HepG2 (cell line): ENCODE measurements at regions not wholly inside any gene's neighbourhood (a gene's known extent, or its start where the extent isn't known, plus 50 kb on each side); places are given as distances from the start of the nearest gene placed in this dataset.
A peak's percentile ranks its signal among the peaks of the same experiment; 100 is the strongest.

ENCODE experiments used
- ARHGAP35 ChIP-seq: sonication (generic); formaldehyde crosslinking; IDR thresholded peaks from 2 replicates; pipeline ENCODE4 v1.9.0; 2022; ENCODE audit warnings: mild to moderate bottlenecking, inconsistent platforms, moderate library complexity, missing genetic modification reagents, borderline replicate concordance
- ATF1 ChIP-seq: IDR thresholded peaks from 2 replicates; pipeline ENCODE4 v1.6.1; 2016; ENCODE audit warnings: mild to moderate bottlenecking, control low read depth
- CERS6 ChIP-seq: sonication (generic); formaldehyde crosslinking; IDR thresholded peaks from 2 replicates; pipeline ENCODE4 v1.5.0; 2020; ENCODE audit warnings: missing genetic modification reagents
- HOXA9 ChIP-seq: sonication (generic); formaldehyde crosslinking; IDR thresholded peaks from 2 replicates; pipeline ENCODE4 v1.8.1; 2022; ENCODE audit warnings: missing genetic modification reagents, mild to moderate bottlenecking, moderate library complexity, borderline replicate concordance
- JUNB ChIP-seq: sonication (generic); formaldehyde crosslinking; IDR thresholded peaks from 2 replicates; pipeline ENCODE4 v1.8.0; 2022; ENCODE audit warnings: missing genetic modification reagents, mild to moderate bottlenecking, borderline replicate concordance
- KLF11 ChIP-seq: IDR thresholded peaks from 2 replicates; pipeline ENCODE4 v1.6.1; 2016; ENCODE audit warnings: missing compliant biosample characterization
- KLF13 ChIP-seq: sonication (generic); formaldehyde crosslinking; IDR thresholded peaks from 2 replicates; pipeline ENCODE4 v1.4.0; 2020; ENCODE audit warnings: mild to moderate bottlenecking, missing genetic modification reagents
- MATR3 ChIP-seq: sonication (generic); formaldehyde crosslinking; IDR thresholded peaks from 2 replicates; pipeline ENCODE4 v1.4.0; 2020; ENCODE audit warnings: missing genetic modification reagents
- RFXANK ChIP-seq: IDR thresholded peaks from 2 replicates; pipeline ENCODE4 v1.6.1; 2016
- RFXAP ChIP-seq: sonication (generic); formaldehyde crosslinking; IDR thresholded peaks from 2 replicates; pipeline ENCODE4 v1.4.0; 2020; ENCODE audit warnings: missing genetic modification reagents, borderline replicate concordance
- RNF2 ChIP-seq: fragments of 450-650 bp; conservative IDR thresholded peaks from 2 replicates; pipeline ENCODE4 v1.6.1; 2016; ENCODE audit warnings: low read depth
- SNAPC4 ChIP-seq: sonication (generic); formaldehyde crosslinking; IDR thresholded peaks from 2 replicates; pipeline ENCODE4 v1.4.0; 2020; ENCODE audit warnings: mild to moderate bottlenecking, missing genetic modification reagents
- ZBTB21 ChIP-seq: sonication (generic); formaldehyde crosslinking; IDR thresholded peaks from 2 replicates; pipeline ENCODE4 v1.4.0; 2020; ENCODE audit warnings: missing genetic modification reagents
- ZBTB46 ChIP-seq: sonication (generic); formaldehyde crosslinking; IDR thresholded peaks from 2 replicates; pipeline ENCODE4 v1.4.0; 2020; ENCODE audit warnings: mild to moderate bottlenecking, missing genetic modification reagents, borderline replicate concordance
- ZGPAT ChIP-seq: IDR thresholded peaks from 2 replicates; pipeline ENCODE4 v1.6.1; 2016; ENCODE audit warnings: mild to moderate bottlenecking
- ZNF296 ChIP-seq: sonication (generic); formaldehyde crosslinking; conservative IDR thresholded peaks from 2 replicates; pipeline ENCODE4 v1.5.0; 2020; ENCODE audit warnings: mild to moderate bottlenecking, missing genetic modification reagents
- ZNF577 ChIP-seq: sonication (generic); formaldehyde crosslinking; IDR thresholded peaks from 2 replicates; pipeline ENCODE4 v1.4.0; 2020; ENCODE audit warnings: mild to moderate bottlenecking, low read depth, missing genetic modification reagents, borderline replicate concordance
- TF ChIP-seq, protein P1 (sequence below): sonication (generic); formaldehyde crosslinking; IDR thresholded peaks from 2 replicates; pipeline ENCODE4 v1.5.0; 2020; ENCODE audit warnings: mild to moderate bottlenecking, missing genetic modification reagents, borderline replicate concordance

DNA sequence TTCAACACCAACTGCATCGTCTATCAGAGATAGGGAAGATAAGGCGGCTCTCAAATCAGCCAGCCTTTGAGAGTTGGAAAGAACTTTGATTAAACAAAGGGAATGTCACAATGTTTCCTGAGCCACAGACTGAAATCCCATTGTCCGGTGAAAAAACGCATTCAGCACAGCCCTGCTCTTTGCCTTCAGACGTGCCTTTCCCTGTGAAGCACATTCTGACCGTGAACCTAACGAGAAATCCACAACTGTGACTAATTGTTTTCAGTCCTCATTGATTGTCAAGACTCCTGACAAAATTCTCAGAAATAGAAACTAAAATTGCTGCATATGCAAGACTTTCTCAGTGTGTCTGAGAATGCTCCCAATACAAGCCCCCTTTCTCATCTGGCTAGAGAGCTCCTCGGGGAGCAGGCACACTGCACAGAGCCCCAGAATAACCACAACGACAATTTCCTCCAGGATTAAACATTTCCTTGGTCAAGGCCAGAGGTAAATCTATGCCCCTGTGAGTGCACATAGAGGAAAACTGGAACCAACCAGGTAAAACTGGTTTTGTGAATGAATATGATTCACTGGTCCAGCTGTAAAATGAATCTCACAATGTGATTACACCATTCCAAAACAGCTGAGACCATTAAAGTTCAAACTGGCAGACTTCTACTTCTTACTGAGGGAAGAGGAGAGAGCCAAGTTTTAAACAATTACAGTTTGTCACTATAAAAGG is 561.9 kb upstream of the ID2 start (continued):
- TF ChIP-seq ZNF577 (CRISPR knock-in tag), result no peak
- no peak for TF ChIP-seq RFXANK (CRISPR knock-in tag)
- TF ChIP-seq KLF11 (CRISPR knock-in tag), result 0 out of 2 replicates have a peak, but pooled peaks have one; percentile 53
- no peak for TF ChIP-seq ZBTB21 (CRISPR knock-in tag)
- no peak for TF ChIP-seq CERS6 (CRISPR knock-in tag)
- no peak for TF ChIP-seq KLF13 (CRISPR knock-in tag)
- TF ChIP-seq ARHGAP35, result no peak
- no peak for TF ChIP-seq ZBTB46 (CRISPR knock-in tag)
- TF ChIP-seq, protein P1, sequence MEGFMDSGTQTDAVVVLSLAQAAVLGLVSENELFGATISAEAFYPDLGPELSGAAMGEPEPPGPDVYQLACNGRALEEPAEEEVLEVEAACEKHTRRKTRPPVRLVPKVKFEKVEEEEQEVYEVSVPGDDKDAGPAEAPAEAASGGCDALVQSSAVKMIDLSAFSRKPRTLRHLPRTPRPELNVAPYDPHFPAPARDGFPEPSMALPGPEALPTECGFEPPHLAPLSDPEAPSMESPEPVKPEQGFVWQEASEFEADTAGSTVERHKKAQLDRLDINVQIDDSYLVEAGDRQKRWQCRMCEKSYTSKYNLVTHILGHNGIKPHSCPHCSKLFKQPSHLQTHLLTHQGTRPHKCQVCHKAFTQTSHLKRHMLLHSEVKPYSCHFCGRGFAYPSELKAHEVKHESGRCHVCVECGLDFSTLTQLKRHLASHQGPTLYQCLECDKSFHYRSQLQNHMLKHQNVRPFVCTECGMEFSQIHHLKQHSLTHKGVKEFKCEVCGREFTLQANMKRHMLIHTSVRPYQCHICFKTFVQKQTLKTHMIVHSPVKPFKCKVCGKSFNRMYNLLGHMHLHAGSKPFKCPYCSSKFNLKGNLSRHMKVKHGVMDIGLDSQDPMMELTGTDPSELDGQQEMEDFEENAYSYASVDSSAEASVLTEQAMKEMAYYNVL (CRISPR knock-in tag), result peak; percentile 94; the same call in 1 of the 2 replicates
- no peak for TF ChIP-seq RNF2
- TF ChIP-seq MATR3 (CRISPR knock-in tag), result no peak
- TF ChIP-seq ZNF296, result no peak
- no peak for TF ChIP-seq SNAPC4 (CRISPR knock-in tag)
- TF ChIP-seq ATF1 (CRISPR knock-in tag), result peak; percentile 65; the same call in 1 of the 2 replicates
- no peak for TF ChIP-seq HOXA9
- no peak for TF ChIP-seq JUNB
- TF ChIP-seq RFXAP, result no peak
- TF ChIP-seq ZGPAT (CRISPR knock-in tag), result peak; percentile 88; the same call in 1 of the 2 replicates
